A673 (cell line): ENCODE measurements at regions not wholly inside any gene's neighbourhood (a gene's known extent, or its start where the extent isn't known, plus 50 kb on each side); places are given as distances from the start of the nearest gene placed in this dataset.

ENCODE experiments used
- CTCF ChIP-seq: fragments of 300-800, 200-600 bp; sonication (generic); conservative IDR thresholded peaks from 2 replicates; pipeline ENCODE4 v1.5.1; 2017; ENCODE audit warnings: low read depth, mild to moderate bottlenecking, antibody characterized with exemption, low read length, moderate library complexity, mixed read lengths
- EZH2 ChIP-seq: fragments of 200-600 bp; sonication (generic); IDR thresholded peaks from 2 replicates; pipeline ENCODE4 v1.6.1; 2017; ENCODE audit warnings: borderline replicate concordance, low read depth, mild to moderate bottlenecking, mixed read lengths, antibody characterized with exemption, low read length; ENCODE audit not compliant: poor library complexity, severe bottlenecking

GRCh38 chr10:9449530-9449929 lies 1395.0 kb downstream of the GATA3 start:
- TF ChIP-seq CTCF: no peak
- TF ChIP-seq EZH2: no peak
